Smooth muscle cell (in vitro differentiated cells): ENCODE measurements at regions not wholly inside any gene's neighbourhood (a gene's known extent, or its start where the extent isn't known, plus 50 kb on each side); places are given as distances from the start of the nearest gene placed in this dataset.

ENCODE experiments used
- DNase-seq: peaks from one replicate; lab custom pipeline; 2025; ENCODE audit not compliant: unreplicated experiment; lab: John Stamatoyannopoulos, UW
- H2AFZ ChIP-seq: fragments of 200-600 bp; sonication (generic); 2 replicates; pipeline ENCODE4 v1.6.0; 2016; ENCODE audit warnings: antibody characterized with exemption, low read depth, mild to moderate bottlenecking
- H3F3A ChIP-seq: fragments of 200-600 bp; sonication (generic); 2 replicates; pipeline ENCODE4 v1.6.0; 2017; ENCODE audit warnings: antibody characterized with exemption, low read depth
- H3K27ac ChIP-seq: fragments of 200-600 bp; sonication (generic); 2 replicates; pipeline ENCODE4 v1.5.1; 2016; ENCODE audit warnings: low read depth, mild to moderate bottlenecking
- H3K27me3 ChIP-seq: fragments of 200-600 bp; sonication (generic); 2 replicates; pipeline ENCODE4 v1.6.1; 2016; ENCODE audit warnings: low read depth, mild to moderate bottlenecking
- H3K36me3 ChIP-seq: fragments of 200-600 bp; sonication (generic); 2 replicates; pipeline ENCODE4 v1.5.1; 2016; ENCODE audit warnings: low read depth
- H3K4me1 ChIP-seq: fragments of 200-600 bp; sonication (generic); 2 replicates; pipeline ENCODE4 v1.5.1; 2016; ENCODE audit warnings: low read depth
- H3K4me2 ChIP-seq: fragments of 200-600 bp; sonication (generic); 2 replicates; pipeline ENCODE4 v1.6.0; 2016; ENCODE audit warnings: mild to moderate bottlenecking
- H3K4me3 ChIP-seq: fragments of 200-600 bp; sonication (generic); 2 replicates; pipeline ENCODE4 v1.5.1; 2016; ENCODE audit warnings: mild to moderate bottlenecking
- H3K79me2 ChIP-seq: fragments of 200-600 bp; sonication (generic); 2 replicates; pipeline ENCODE4 v1.6.0; 2016; ENCODE audit warnings: low read depth, mild to moderate bottlenecking
- H3K9ac ChIP-seq: fragments of 200-600 bp; sonication (generic); 2 replicates; pipeline ENCODE4 v1.6.0; 2016; ENCODE audit warnings: low read depth
- H3K9me3 ChIP-seq: fragments of 200-600 bp; sonication (generic); replicated peaks from 2 replicates; pipeline ENCODE4 v1.5.1; 2016; ENCODE audit warnings: low read depth
- H4K20me1 ChIP-seq: fragments of 200-600 bp; sonication (generic); 2 replicates; pipeline ENCODE4 v1.6.0; 2016; ENCODE audit warnings: low read depth
- WGBS: methylation state at CpG from one replicate; pipeline ENCODE4 v1.1.7; 2016; ENCODE audit warnings: low lambda C conversion rate; 5-methylcytosine and 5-hydroxymethylcytosine counted together
- TF ChIP-seq, protein P1 (sequence below): fragments of 200-600 bp; sonication (generic); IDR thresholded peaks from 2 replicates; pipeline ENCODE4 v1.5.1; 2017; ENCODE audit warnings: borderline replicate concordance, mild to moderate bottlenecking, antibody characterized with exemption; ENCODE audit not compliant: insufficient read depth, poor library complexity, severe bottlenecking

DNA sequence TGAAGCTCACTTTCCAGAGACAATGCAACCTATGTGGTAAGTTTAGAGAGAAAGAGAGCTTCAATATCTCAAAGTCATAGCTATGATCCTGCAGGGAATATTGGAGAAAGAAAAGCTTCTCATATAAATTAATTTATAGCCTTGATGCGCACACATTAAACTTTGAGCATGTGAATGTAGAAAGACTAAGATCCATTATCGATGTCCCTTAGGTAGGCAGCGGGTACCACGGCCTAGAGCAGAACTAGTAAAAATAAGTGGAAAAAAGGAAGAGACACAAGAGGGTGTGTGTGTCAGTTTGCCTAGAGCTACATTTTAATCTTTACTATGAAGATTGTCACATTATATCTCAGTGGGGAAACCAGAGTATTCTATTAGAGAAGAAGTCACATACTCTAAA, 685.6 kb downstream of the AMY1C start:
- H3K79me2 ChIP-seq = no peaks in the 10 kb centered on the region
- no peak overlapping the region for H3K27ac ChIP-seq
- H3K9me3 ChIP-seq = no peaks in the 10 kb centered on the region
- no peak overlapping the region for H3K4me3 ChIP-seq
- TF ChIP-seq, protein P1, sequence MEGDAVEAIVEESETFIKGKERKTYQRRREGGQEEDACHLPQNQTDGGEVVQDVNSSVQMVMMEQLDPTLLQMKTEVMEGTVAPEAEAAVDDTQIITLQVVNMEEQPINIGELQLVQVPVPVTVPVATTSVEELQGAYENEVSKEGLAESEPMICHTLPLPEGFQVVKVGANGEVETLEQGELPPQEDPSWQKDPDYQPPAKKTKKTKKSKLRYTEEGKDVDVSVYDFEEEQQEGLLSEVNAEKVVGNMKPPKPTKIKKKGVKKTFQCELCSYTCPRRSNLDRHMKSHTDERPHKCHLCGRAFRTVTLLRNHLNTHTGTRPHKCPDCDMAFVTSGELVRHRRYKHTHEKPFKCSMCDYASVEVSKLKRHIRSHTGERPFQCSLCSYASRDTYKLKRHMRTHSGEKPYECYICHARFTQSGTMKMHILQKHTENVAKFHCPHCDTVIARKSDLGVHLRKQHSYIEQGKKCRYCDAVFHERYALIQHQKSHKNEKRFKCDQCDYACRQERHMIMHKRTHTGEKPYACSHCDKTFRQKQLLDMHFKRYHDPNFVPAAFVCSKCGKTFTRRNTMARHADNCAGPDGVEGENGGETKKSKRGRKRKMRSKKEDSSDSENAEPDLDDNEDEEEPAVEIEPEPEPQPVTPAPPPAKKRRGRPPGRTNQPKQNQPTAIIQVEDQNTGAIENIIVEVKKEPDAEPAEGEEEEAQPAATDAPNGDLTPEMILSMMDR = no peak
- 85% methylated on average over 4 of the region's 4 CpGs for WGBS
- no peaks in the 10 kb centered on the region for H3F3A ChIP-seq
- H3K36me3 ChIP-seq = no peaks in the 10 kb centered on the region
- H3K9ac ChIP-seq = no peak overlapping the region
- no peak for DNase-seq
- no peaks in the 10 kb centered on the region for H3K27me3 ChIP-seq
- H2AFZ ChIP-seq = no peak overlapping the region
- H3K4me2 ChIP-seq = no peak overlapping the region
- no peaks in the 10 kb centered on the region for H4K20me1 ChIP-seq
- H3K4me1 ChIP-seq = no peaks in the 10 kb centered on the region

DNA sequence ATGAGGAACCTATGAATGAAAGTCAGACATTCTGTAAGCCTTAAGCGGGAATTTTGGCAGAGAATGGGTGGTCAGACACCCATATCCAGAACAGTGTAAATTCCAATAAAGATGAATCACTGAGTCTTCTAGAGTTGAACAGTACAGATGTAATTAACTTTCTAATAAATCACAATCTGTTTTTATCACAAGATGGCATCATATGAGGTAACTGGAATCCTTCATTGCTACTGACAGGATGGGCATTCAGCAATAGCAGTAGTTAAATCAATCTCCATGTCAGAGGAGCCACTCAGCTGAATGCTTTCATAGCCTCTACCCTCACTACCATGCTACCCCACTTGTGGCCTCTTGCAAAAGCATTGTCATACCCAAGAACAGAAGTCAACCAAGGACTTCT, 690.3 kb downstream of the AMY1C start:
- Histone ChIP-seq H3K9me3 (no peaks in the 10 kb centered on the region), H3K36me3 (no peaks in the 10 kb centered on the region), H3K27ac (no peak overlapping the region), H3K79me2 (no peaks in the 10 kb centered on the region), H3K9ac (no peak overlapping the region), H3F3A (no peaks in the 10 kb centered on the region), H3K4me1 (no peaks in the 10 kb centered on the region), H3K4me2 (no peak overlapping the region), H2AFZ (no peak overlapping the region), H4K20me1 (no peaks in the 10 kb centered on the region), H3K27me3 (no peaks in the 10 kb centered on the region), H3K4me3 (no peak overlapping the region)
- no peak for DNase-seq
- TF ChIP-seq, protein P1 = no peak
- 94% methylated on average over 1 of the region's 1 CpG for WGBS

DNA sequence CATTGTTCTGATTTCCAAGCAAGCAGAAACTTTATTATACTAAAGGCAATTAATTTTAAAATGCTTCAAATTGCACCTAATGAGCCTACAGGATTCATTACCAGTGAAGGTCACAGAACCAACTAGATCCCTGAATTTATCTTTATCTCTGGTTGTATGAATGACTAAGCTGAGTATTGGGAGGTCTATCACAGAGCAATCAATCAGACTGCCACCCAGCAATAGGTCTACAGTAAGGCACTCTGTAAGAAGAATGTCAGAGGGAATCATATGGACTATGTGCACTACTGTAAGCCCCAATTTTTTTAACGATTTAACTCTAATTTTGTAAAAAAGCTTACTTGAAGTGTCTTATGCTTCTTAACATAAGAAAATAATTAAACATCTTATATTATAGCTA, 707.0 kb downstream of the AMY1C start:
- Histone ChIP-seq H3F3A (no peaks in the 10 kb centered on the region), H3K4me1 (no peaks in the 10 kb centered on the region), H3K36me3 (no peaks in the 10 kb centered on the region), H3K27me3 (no peaks in the 10 kb centered on the region), H2AFZ (no peak overlapping the region), H3K9ac (no peak overlapping the region), H3K9me3 (no peaks in the 10 kb centered on the region), H3K4me3 (no peak overlapping the region), H3K4me2 (no peak overlapping the region), H3K79me2 (no peaks in the 10 kb centered on the region), H4K20me1 (no peaks in the 10 kb centered on the region), H3K27ac (no peak overlapping the region)
- DNase-seq = no peak
- TF ChIP-seq, protein P1 = no peak
- WGBS = 92% methylated on average over 1 of the region's 1 CpG

DNA sequence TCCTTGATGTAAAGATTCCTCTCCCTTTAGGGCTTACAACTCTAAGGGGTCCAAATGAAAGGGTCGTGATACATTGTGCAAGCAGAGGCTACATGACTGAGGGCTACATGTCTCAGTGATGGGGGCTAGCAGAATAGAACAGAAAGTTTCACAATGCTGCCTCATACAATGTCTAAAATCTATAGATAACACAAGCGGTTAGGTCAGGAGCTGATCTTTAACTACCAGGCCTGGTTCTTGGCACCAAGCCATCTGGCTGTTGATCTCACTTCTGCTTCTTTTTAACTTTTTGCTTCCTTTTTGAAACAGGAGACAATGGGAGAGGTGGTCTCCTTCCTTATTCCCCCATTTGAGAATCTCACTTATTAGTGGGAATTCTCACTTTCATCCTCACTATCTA, 710.2 kb downstream of the AMY1C start:
- Histone ChIP-seq H3K4me2 (no peak overlapping the region), H3K79me2 (no peaks in the 10 kb centered on the region), H3K9ac (no peak overlapping the region), H3K36me3 (no peaks in the 10 kb centered on the region), H3F3A (no peaks in the 10 kb centered on the region), H3K4me1 (no peaks in the 10 kb centered on the region), H3K4me3 (no peak overlapping the region), H3K27me3 (no peaks in the 10 kb centered on the region), H2AFZ (no peak overlapping the region), H3K9me3 (no peaks in the 10 kb centered on the region), H4K20me1 (no peaks in the 10 kb centered on the region), H3K27ac (no peak overlapping the region)
- 60% methylated on average over 2 of the region's 2 CpGs for WGBS
- TF ChIP-seq, protein P1 = no peak
- no peak for DNase-seq
